HEK293 (cell line): ENCODE measurements at regions not wholly inside any gene's neighbourhood (a gene's known extent, or its start where the extent isn't known, plus 50 kb on each side); places are given as distances from the start of the nearest gene placed in this dataset.

Source experiments
- CTCF ChIA-PET: fragments of 350-600 bp; formaldehyde crosslinking; extraction: SDS; loops from one replicate; lab custom pipeline; 2021; ENCODE audit warnings: antibody characterized with exemption; lab: Yijun Ruan, JAX
- POLR2A ChIA-PET: fragments of 300-600 bp; formaldehyde crosslinking; extraction: SDS; loops from one replicate; lab custom pipeline; 2020; ENCODE audit warnings: antibody characterized with exemption, inconsistent platforms; lab: Yijun Ruan, JAX
- H3K27ac ChIP-seq: fragments of 200-500 bp; sonication (Bioruptor generic); 2 replicates; pipeline ENCODE4 v1.5.1; 2014; ENCODE audit warnings: low read depth, low read length, control low read depth, inconsistent platforms; ENCODE audit errors: extremely low read depth
- H3K36me3 ChIP-seq, 2 experiments: fragments of 200-500 bp in 1 of 2; sonication (Bioruptor generic) in 1 of 2; 1 replicate in 1 of 2; 2 replicates in 1 of 2; pipeline ENCODE4 v1.5.1; 2014 to 2017; ENCODE audit warnings: inconsistent platforms in 2 of 2, low read length in 2 of 2; ENCODE audit not compliant: control insufficient read depth in 2 of 2, insufficient read depth in 1 of 2
- H3K4me1 ChIP-seq: fragments of 200-500 bp; sonication (Bioruptor generic); 2 replicates; pipeline ENCODE4 v1.5.1; 2014; ENCODE audit warnings: mild to moderate bottlenecking, low read length, inconsistent platforms; ENCODE audit not compliant: control insufficient read depth, insufficient read depth
- H3K4me3 ChIP-seq: 2 replicates; pipeline ENCODE4 v1.5.1; 2011; ENCODE audit warnings: low read depth, mild to moderate bottlenecking, control low read depth, low read length, moderate library complexity
- H3K9me3 ChIP-seq: fragments of 200-500 bp; sonication (Bioruptor generic); 2 replicates; pipeline ENCODE4 v1.5.1; 2014; ENCODE audit warnings: low read depth, low read length, inconsistent platforms; ENCODE audit not compliant: control insufficient read depth, insufficient read depth
- BCL11A ChIP-seq: fragments of 450-650 bp; formaldehyde crosslinking; IDR thresholded peaks from 2 replicates; pipeline ENCODE4 v1.5.1; 2016; ENCODE audit warnings: low read depth, missing biosample characterization, missing genetic modification characterization
- GLIS1 ChIP-seq: fragments of 450-650 bp; formaldehyde crosslinking; IDR thresholded peaks from 2 replicates; pipeline ENCODE4 v1.5.1; 2016; ENCODE audit warnings: missing biosample characterization, missing genetic modification characterization
- GLIS2 ChIP-seq: fragments of 450-650 bp; formaldehyde crosslinking; IDR thresholded peaks from 2 replicates; pipeline ENCODE4 v1.5.1; 2016; ENCODE audit warnings: missing biosample characterization, missing genetic modification characterization
- HOXA7 ChIP-seq: sonication (generic); formaldehyde crosslinking; IDR thresholded peaks from 2 replicates; pipeline ENCODE4 v1.8.1; 2022; ENCODE audit warnings: missing genetic modification reagents, borderline replicate concordance
- KLF8 ChIP-seq: fragments of 450-650 bp; formaldehyde crosslinking; IDR thresholded peaks from 2 replicates; pipeline ENCODE4 v1.5.1; 2016; ENCODE audit warnings: missing biosample characterization, missing genetic modification characterization
- SALL2 ChIP-seq: fragments of 450-650 bp; formaldehyde crosslinking; IDR thresholded peaks from 2 replicates; pipeline ENCODE4 v1.5.0; 2017; ENCODE audit warnings: missing biosample characterization, mild to moderate bottlenecking, missing genetic modification characterization, borderline replicate concordance
- TRIM28 ChIP-seq: IDR thresholded peaks from 2 replicates; pipeline ENCODE4 v1.6.1; 2011; ENCODE audit warnings: low read length, control low read depth, borderline replicate concordance
- ZBTB17 ChIP-seq: fragments of 450-650 bp; formaldehyde crosslinking; IDR thresholded peaks from 2 replicates; pipeline ENCODE4 v1.5.1; 2016; ENCODE audit warnings: missing biosample characterization, missing genetic modification characterization
- ZBTB20 ChIP-seq: fragments of 450-650 bp; formaldehyde crosslinking; IDR thresholded peaks from 2 replicates; pipeline ENCODE4 v1.5.1; 2016; ENCODE audit warnings: missing biosample characterization, missing genetic modification characterization
- ZBTB21 ChIP-seq: fragments of 450-650 bp; formaldehyde crosslinking; IDR thresholded peaks from 2 replicates; pipeline ENCODE4 v1.5.1; 2017; ENCODE audit warnings: missing biosample characterization, missing genetic modification characterization
- ZFP69B ChIP-seq: fragments of 450-650 bp; formaldehyde crosslinking; IDR thresholded peaks from 2 replicates; pipeline ENCODE4 v1.5.1; 2016; ENCODE audit warnings: missing biosample characterization, missing genetic modification characterization
- ZNF175 ChIP-seq: fragments of 450-650 bp; formaldehyde crosslinking; IDR thresholded peaks from 2 replicates; pipeline ENCODE4 v1.5.1; 2016; ENCODE audit warnings: missing biosample characterization, missing genetic modification characterization
- ZNF248 ChIP-seq: fragments of 450-650 bp; formaldehyde crosslinking; IDR thresholded peaks from 2 replicates; pipeline ENCODE4 v1.5.1; 2017; ENCODE audit warnings: missing biosample characterization, missing genetic modification characterization
- ZNF274 ChIP-seq, 2 experiments: fragments of 200-500 bp in 1 of 2; fragments of 450-650 bp in 1 of 2; sonication (Bioruptor generic) in 1 of 2; formaldehyde crosslinking in 1 of 2; IDR thresholded peaks; 2 replicates each; pipeline versions ENCODE4 v1.5.1 to v1.6.1; 2014 to 2016; ENCODE audit warnings: borderline replicate concordance in 1 of 2, inconsistent platforms in 1 of 2, low read length in 1 of 2, missing biosample characterization in 1 of 2, missing genetic modification characterization in 1 of 2
- ZNF423 ChIP-seq: fragments of 450-650 bp; formaldehyde crosslinking; IDR thresholded peaks from 2 replicates; pipeline ENCODE4 v1.5.1; 2016; ENCODE audit warnings: missing biosample characterization, missing genetic modification characterization
- ZNF473 ChIP-seq: fragments of 450-650 bp; formaldehyde crosslinking; IDR thresholded peaks from 2 replicates; pipeline ENCODE4 v1.5.1; 2017; ENCODE audit warnings: missing biosample characterization, missing genetic modification characterization
- ZNF501 ChIP-seq: fragments of 450-650 bp; formaldehyde crosslinking; IDR thresholded peaks from 2 replicates; pipeline ENCODE4 v1.5.1; 2016; ENCODE audit warnings: missing biosample characterization, missing genetic modification characterization
- ZNF549 ChIP-seq: fragments of 450-650 bp; IDR thresholded peaks from 2 replicates; pipeline ENCODE4 v1.5.1; 2018; ENCODE audit warnings: missing biosample characterization, missing genetic modification characterization, mild to moderate bottlenecking, inconsistent platforms, moderate library complexity
- ZNF621 ChIP-seq: fragments of 450-650 bp; formaldehyde crosslinking; IDR thresholded peaks from 2 replicates; pipeline ENCODE4 v1.5.1; 2017; ENCODE audit warnings: missing biosample characterization, missing genetic modification characterization
- ZNF629 ChIP-seq: fragments of 450-650 bp; formaldehyde crosslinking; IDR thresholded peaks from 2 replicates; pipeline ENCODE4 v1.5.1; 2017; ENCODE audit warnings: missing biosample characterization, missing genetic modification characterization
- ZNF660 ChIP-seq: fragments of 450-650 bp; IDR thresholded peaks from 2 replicates; pipeline ENCODE4 v1.5.1; 2018; ENCODE audit warnings: missing biosample characterization, mild to moderate bottlenecking, missing genetic modification characterization
- ZNF677 ChIP-seq: fragments of 450-650 bp; IDR thresholded peaks from 2 replicates; pipeline ENCODE4 v1.5.0; 2018; ENCODE audit warnings: missing biosample characterization, mild to moderate bottlenecking, missing genetic modification characterization, moderate library complexity
- ZNF701 ChIP-seq: fragments of 450-650 bp; formaldehyde crosslinking; IDR thresholded peaks from 2 replicates; pipeline ENCODE4 v1.5.1; 2016; ENCODE audit warnings: missing biosample characterization, missing genetic modification characterization
- ZNF707 ChIP-seq: fragments of 450-650 bp; formaldehyde crosslinking; IDR thresholded peaks from 2 replicates; pipeline ENCODE4 v1.5.1; 2016; ENCODE audit warnings: missing biosample characterization, missing genetic modification characterization
- ZNF791 ChIP-seq: fragments of 450-650 bp; formaldehyde crosslinking; IDR thresholded peaks from 2 replicates; pipeline ENCODE4 v1.5.1; 2016; ENCODE audit warnings: missing biosample characterization, missing genetic modification characterization
- ZXDB ChIP-seq: fragments of 450-650 bp; formaldehyde crosslinking; IDR thresholded peaks from 2 replicates; pipeline ENCODE4 v1.5.1; 2016; ENCODE audit warnings: missing biosample characterization, missing genetic modification characterization
- TF ChIP-seq, protein P1 (sequence below): fragments of 450-650 bp; formaldehyde crosslinking; IDR thresholded peaks from 2 replicates; pipeline ENCODE4 v1.5.1; 2016; ENCODE audit warnings: missing biosample characterization, missing genetic modification characterization, borderline replicate concordance
- TF ChIP-seq, protein P2 (sequence below): fragments of 450-650 bp; formaldehyde crosslinking; IDR thresholded peaks from 2 replicates; pipeline ENCODE4 v1.5.1; 2016; ENCODE audit warnings: missing biosample characterization, missing genetic modification characterization, low read depth
- TF ChIP-seq, protein P3 (sequence below): fragments of 450-650 bp; formaldehyde crosslinking; IDR thresholded peaks from 2 replicates; pipeline ENCODE4 v1.5.1; 2016; ENCODE audit warnings: missing biosample characterization, missing genetic modification characterization
- TF ChIP-seq, protein P4 (sequence below): fragments of 450-650 bp; formaldehyde crosslinking; IDR thresholded peaks from 2 replicates; pipeline ENCODE4 v1.5.1; 2016; ENCODE audit warnings: missing biosample characterization, missing genetic modification characterization

DNA sequence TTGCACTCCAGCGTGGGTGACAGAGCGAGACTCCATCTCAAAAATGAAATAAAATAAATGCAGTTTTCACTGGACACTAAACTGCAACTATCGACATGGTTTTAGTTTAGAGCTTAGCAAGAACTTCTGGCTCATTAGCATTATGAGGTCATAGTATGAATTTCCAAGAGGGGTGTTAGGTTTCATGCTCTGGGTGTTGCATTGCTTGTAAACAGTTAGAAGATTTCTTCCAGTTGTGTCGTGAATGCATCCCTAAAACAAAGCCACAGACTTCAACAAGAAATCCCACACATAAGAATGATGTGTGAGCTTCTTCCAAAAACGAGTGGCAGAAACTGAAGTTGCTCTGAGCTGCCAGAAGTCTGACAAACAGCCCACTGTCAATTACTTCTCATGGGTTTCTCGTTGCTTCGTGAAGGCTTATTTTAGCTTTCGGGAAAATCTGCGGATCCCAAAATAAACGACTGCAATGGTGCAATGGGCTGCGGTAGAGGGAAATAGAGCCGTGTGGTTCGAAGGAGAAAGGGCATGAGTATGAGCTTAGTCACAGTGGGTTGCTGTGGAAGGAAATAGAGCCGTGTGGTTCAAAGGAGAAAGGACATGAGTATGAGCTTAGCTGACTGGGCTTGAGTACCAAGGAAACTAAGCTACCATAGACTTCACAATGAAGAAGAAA is 354.9 kb downstream of the DHRSX start:
- CTCF ChIA-PET, result no interaction called here
- no peaks in the 10 kb centered on the region; the same call in 1 of the 2 replicates for H3K9me3 ChIP-seq
- no peaks in the 10 kb centered on the region for H3K4me1 ChIP-seq
- POLR2A ChIA-PET, result no interaction called here
- no peaks in the 10 kb centered on the region for H3K36me3 ChIP-seq
- TF ChIP-seq ZNF501 (tag by site-specific recombination) (no peak), ZBTB17 (tag by site-specific recombination) (no peak), ZXDB (tag by site-specific recombination) (no peak), ZNF621 (tag by site-specific recombination) (no peak), HOXA7 (no peak), ZNF629 (tag by site-specific recombination) (peak; percentile 69; the same call in 1 of the 2 replicates), ZNF660 (tag by site-specific recombination) (no peak), ZBTB21 (tag by site-specific recombination) (peak; percentile 36; the same call in 1 of the 2 replicates), GLIS1 (no peak), ZNF473 (tag by site-specific recombination) (no peak), ZNF677 (tag by site-specific recombination) (no peak), ZNF175 (no peak), ZNF274 (IDR thresholded peaks at IDR 0.05; ENCODE audit: low read length) (no peak), ZNF274 (tag by site-specific recombination; IDR thresholded peaks at IDR 0.05; ENCODE audit: borderline replicate concordance) (no peak), GLIS2 (no peak), ZNF549 (no peak), BCL11A (tag by site-specific recombination) (no peak), ZNF701 (tag by site-specific recombination) (no peak)
- TF ChIP-seq, protein P1, sequence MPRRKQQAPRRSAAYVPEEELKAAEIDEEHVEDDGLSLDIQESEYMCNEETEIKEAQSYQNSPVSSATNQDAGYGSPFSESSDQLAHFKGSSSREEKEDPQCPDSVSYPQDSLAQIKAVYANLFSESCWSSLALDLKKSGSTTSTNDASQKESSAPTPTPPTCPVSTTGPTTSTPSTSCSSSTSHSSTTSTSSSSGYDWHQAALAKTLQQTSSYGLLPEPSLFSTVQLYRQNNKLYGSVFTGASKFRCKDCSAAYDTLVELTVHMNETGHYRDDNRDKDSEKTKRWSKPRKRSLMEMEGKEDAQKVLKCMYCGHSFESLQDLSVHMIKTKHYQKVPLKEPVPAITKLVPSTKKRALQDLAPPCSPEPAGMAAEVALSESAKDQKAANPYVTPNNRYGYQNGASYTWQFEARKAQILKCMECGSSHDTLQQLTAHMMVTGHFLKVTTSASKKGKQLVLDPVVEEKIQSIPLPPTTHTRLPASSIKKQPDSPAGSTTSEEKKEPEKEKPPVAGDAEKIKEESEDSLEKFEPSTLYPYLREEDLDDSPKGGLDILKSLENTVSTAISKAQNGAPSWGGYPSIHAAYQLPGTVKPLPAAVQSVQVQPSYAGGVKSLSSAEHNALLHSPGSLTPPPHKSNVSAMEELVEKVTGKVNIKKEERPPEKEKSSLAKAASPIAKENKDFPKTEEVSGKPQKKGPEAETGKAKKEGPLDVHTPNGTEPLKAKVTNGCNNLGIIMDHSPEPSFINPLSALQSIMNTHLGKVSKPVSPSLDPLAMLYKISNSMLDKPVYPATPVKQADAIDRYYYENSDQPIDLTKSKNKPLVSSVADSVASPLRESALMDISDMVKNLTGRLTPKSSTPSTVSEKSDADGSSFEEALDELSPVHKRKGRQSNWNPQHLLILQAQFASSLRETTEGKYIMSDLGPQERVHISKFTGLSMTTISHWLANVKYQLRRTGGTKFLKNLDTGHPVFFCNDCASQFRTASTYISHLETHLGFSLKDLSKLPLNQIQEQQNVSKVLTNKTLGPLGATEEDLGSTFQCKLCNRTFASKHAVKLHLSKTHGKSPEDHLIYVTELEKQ (tag by site-specific recombination), result no peak
- TF ChIP-seq, protein P2, sequence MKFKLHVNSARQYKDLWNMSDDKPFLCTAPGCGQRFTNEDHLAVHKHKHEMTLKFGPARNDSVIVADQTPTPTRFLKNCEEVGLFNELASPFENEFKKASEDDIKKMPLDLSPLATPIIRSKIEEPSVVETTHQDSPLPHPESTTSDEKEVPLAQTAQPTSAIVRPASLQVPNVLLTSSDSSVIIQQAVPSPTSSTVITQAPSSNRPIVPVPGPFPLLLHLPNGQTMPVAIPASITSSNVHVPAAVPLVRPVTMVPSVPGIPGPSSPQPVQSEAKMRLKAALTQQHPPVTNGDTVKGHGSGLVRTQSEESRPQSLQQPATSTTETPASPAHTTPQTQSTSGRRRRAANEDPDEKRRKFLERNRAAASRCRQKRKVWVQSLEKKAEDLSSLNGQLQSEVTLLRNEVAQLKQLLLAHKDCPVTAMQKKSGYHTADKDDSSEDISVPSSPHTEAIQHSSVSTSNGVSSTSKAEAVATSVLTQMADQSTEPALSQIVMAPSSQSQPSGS (tag by site-specific recombination), result 0 out of 2 replicates have a peak, but pooled peaks have one; percentile 44
- TF ChIP-seq, protein P3, sequence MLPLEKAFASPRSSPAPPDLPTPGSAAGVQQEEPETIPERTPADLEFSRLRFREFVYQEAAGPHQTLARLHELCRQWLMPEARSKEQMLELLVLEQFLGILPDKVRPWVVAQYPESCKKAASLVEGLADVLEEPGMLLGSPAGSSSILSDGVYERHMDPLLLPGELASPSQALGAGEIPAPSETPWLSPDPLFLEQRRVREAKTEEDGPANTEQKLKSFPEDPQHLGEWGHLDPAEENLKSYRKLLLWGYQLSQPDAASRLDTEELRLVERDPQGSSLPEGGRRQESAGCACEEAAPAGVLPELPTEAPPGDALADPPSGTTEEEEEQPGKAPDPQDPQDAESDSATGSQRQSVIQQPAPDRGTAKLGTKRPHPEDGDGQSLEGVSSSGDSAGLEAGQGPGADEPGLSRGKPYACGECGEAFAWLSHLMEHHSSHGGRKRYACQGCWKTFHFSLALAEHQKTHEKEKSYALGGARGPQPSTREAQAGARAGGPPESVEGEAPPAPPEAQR (tag by site-specific recombination), result no peak
- no peak overlapping the region for H3K27ac ChIP-seq
- H3K4me3 ChIP-seq, result no peak overlapping the region

DNA sequence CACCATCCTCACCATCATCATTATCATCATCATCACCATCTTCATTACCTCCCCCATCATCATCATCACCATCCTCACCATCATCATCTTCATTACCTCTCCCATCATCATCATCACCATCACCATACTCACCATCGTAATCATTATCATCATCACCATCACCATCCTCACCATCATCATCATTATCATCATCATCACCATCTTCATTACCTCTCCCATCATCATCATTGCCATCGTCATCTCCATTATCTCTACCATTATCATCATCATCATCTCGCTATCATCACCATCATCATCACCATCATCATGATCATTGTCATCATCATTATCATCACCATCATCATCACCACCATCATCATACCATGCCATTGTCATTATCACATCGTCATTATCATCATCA is 362.9 kb downstream of the DHRSX start:
- no peaks in the 10 kb centered on the region for H3K9me3 ChIP-seq
- no peaks in the 10 kb centered on the region for H3K4me1 ChIP-seq
- ChIA-PET CTCF (no interaction called here), POLR2A (no interaction called here)
- H3K36me3 ChIP-seq, result no peaks in the 10 kb centered on the region; a peak in 1 of 3 replicates
- H3K4me3 ChIP-seq, result no peak overlapping the region
- H3K27ac ChIP-seq, result no peak overlapping the region
- TF ChIP-seq KLF8 (tag by site-specific recombination), result no peak
- no peak for TF ChIP-seq TRIM28
- TF ChIP-seq ZNF707 (tag by site-specific recombination), result 0 out of 2 replicates have a peak, but pooled peaks have one; percentile 48
- no peak for TF ChIP-seq ZNF791
- no peak for TF ChIP-seq ZBTB20 (tag by site-specific recombination)
- 0 out of 2 replicates have a peak, but pooled peaks have one; percentile 27 for TF ChIP-seq ZFP69B (tag by site-specific recombination)
- 0 out of 2 replicates have a peak, but pooled peaks have one; percentile 5 for TF ChIP-seq ZNF423 (tag by site-specific recombination)
- TF ChIP-seq ZNF248 (tag by site-specific recombination), result no peak
- TF ChIP-seq SALL2 (tag by site-specific recombination), result no peak
- no peak for TF ChIP-seq ZBTB21 (tag by site-specific recombination)
- TF ChIP-seq, protein P4, sequence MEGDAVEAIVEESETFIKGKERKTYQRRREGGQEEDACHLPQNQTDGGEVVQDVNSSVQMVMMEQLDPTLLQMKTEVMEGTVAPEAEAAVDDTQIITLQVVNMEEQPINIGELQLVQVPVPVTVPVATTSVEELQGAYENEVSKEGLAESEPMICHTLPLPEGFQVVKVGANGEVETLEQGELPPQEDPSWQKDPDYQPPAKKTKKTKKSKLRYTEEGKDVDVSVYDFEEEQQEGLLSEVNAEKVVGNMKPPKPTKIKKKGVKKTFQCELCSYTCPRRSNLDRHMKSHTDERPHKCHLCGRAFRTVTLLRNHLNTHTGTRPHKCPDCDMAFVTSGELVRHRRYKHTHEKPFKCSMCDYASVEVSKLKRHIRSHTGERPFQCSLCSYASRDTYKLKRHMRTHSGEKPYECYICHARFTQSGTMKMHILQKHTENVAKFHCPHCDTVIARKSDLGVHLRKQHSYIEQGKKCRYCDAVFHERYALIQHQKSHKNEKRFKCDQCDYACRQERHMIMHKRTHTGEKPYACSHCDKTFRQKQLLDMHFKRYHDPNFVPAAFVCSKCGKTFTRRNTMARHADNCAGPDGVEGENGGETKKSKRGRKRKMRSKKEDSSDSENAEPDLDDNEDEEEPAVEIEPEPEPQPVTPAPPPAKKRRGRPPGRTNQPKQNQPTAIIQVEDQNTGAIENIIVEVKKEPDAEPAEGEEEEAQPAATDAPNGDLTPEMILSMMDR (tag by site-specific recombination), result no peak
